Central memory CD8-positive, alpha-beta T cell (primary cell): ENCODE measurements at regions not wholly inside any gene's neighbourhood (a gene's known extent, or its start where the extent isn't known, plus 50 kb on each side); places are given as distances from the start of the nearest gene placed in this dataset.
A peak's percentile ranks its signal among the peaks of the same experiment; 100 is the strongest.

Experiments
- ATAC-seq: fragments of 150-1000 bp; cut with Tn5 transposase; replicated peaks from 2 replicates; pipeline ENCODE4 v1.10.0; 2022; ENCODE audit warnings: mild to moderate bottlenecking, moderate FRiP score, moderate number of reproducible peaks; ENCODE audit not compliant: poor library complexity, severe bottlenecking; ENCODE audit errors: extremely low read depth
- DNase-seq, 2 donors: peaks; one replicate each; pipeline ENCODE4 v3.0.0; 2021; ENCODE audit warnings: low spot score in 2 of 2
- H3K27ac Mint-ChIP-seq: one replicate; pipeline ENCODE4 v1.8.0; 2022; ENCODE audit warnings: low read depth, mild to moderate bottlenecking, moderate library complexity, mixed read lengths
- H3K27me3 Mint-ChIP-seq: one replicate; pipeline ENCODE4 v1.8.0; 2022; ENCODE audit warnings: mixed read lengths
- H3K36me3 Mint-ChIP-seq: one replicate; pipeline ENCODE4 v1.8.0; 2022; ENCODE audit warnings: mild to moderate bottlenecking, moderate library complexity, mixed read lengths; ENCODE audit not compliant: insufficient read depth
- H3K4me1 Mint-ChIP-seq: one replicate; pipeline ENCODE4 v1.8.0; 2022; ENCODE audit warnings: mixed read lengths
- H3K4me3 Mint-ChIP-seq: one replicate; pipeline ENCODE4 v1.8.0; 2022; ENCODE audit warnings: mild to moderate bottlenecking, moderate library complexity, mixed read lengths
- H3K9me3 Mint-ChIP-seq: one replicate; pipeline ENCODE4 v1.8.0; 2022; ENCODE audit warnings: mixed read lengths

DNA sequence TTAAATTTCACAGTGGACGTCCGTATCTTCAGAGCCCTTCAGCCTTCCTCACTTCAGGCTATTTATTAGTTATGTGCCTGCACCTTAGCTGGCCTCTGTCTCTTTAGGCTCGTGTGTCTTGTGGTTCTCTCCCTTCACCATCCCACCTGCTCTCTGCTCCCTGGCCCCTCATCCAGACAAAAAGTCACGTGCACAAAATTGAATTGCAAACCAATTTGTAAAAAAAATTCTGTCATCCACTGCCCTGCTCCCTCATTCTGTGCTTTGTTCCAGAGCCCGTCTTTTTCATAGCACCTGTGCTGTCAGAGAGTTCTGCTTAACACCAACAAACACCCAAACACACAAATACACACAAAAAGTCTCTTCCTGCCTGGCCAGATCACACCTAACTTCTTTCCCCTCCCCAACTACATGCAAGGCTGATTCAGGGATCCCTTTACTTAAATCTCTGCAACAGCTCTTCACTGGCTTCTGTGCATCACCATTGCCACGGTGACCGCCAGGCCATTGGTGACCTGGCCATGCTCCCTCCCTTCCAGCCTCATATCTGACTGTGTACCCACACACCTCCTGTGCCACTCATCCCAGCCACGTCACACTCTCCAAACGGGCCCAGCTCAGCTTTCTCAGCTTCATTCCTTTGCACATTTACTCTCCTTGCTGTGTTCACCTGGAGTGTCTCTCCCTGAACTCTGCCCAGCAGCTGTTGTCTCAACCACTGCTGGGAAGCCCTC lies 205.7 kb downstream of the TTC8 start:
- Mint-ChIP-seq H3K27me3 (peaks cover 57% of the 10 kb centered on the region), H3K27ac (no peak overlapping the region), H3K4me1 (no peaks in the 10 kb centered on the region), H3K4me3 (no peak overlapping the region), H3K9me3 (no peaks in the 10 kb centered on the region), H3K36me3 (no peaks in the 10 kb centered on the region)
- ATAC-seq (no peak), DNase-seq (no peak)

DNA sequence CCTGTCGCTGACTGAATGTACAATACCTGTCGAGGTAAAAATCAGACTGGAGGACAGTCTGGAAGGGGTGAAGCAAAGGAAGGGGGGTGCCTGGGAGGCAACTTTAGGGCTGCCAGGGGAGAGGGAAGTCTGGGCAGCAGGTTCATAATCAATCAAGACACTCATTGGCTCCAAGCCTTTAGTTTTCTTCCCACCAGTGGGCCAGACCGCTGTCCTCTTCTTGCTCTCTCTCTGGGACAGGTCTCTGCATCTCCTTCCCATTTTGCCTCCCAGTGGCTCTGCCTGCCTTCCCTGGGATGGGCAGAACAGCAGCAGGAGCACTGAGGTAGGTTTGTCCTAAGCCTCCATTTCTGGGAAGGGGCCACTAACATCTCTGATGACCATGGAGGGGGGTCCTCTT lies 206.5 kb downstream of the TTC8 start:
- Mint-ChIP-seq H3K27ac (no peak overlapping the region), H3K27me3 (peaks cover 62% of the 10 kb centered on the region), H3K36me3 (no peaks in the 10 kb centered on the region), H3K4me3 (no peak overlapping the region), H3K9me3 (no peaks in the 10 kb centered on the region), H3K4me1 (no peaks in the 10 kb centered on the region)
- no peak for DNase-seq
- no peak for ATAC-seq

DNA sequence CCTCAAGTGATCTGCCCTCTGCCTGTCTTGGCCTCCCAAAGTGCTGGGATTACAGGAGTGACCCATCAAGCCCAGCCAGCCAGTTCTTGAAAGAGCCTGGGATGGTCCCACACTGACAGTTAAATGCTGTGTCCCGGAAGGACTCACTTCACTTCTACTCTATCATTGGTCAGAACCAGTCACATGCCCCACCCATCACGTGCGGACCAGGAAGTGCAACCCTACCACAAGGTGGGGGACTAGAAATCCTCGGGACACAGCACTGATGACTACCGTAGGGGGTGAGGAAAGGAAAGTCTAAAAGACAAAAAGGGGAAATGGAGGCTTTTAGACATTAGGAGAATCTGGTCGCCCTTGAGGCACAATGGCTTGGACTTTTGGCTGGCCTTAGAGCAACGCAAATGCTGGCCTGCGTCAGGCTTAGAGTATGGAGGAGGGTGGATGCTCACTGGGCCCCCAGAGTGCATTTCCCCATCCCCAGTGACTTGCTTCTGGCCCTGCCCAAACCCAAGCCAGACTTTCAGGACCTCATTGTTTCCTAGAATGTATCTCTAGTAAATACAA lies 207.7 kb downstream of the TTC8 start:
- no peak for DNase-seq
- no peak for ATAC-seq
- no peaks in the 10 kb centered on the region for H3K36me3 Mint-ChIP-seq
- H3K9me3 Mint-ChIP-seq = no peaks in the 10 kb centered on the region
- peaks cover 74% of the 10 kb centered on the region for H3K27me3 Mint-ChIP-seq
- no peaks in the 10 kb centered on the region for H3K4me1 Mint-ChIP-seq
- H3K27ac Mint-ChIP-seq = no peak overlapping the region
- H3K4me3 Mint-ChIP-seq = no peak overlapping the region

DNA sequence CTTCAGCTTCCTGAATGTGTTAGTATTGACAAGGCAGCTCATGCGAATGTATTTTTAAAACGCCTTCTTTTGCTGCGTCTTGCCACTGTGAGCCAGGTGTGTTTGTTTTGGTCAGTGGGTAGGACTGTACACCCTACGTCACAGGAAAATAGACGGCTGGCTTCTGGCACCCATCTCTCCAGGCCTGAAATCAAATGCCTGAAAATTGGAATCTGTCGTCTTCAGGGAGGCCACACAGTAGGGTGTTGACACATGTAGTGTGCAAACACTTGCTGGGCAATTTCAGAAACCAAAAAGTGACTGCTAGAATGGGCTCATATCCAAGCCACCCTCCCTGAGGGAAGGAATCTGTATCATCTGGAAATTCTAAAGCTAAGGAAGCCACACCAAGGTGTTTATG lies 209.3 kb downstream of the TTC8 start:
- Mint-ChIP-seq H3K4me3 (no peak overlapping the region), H3K27ac (no peak overlapping the region), H3K36me3 (no peaks in the 10 kb centered on the region), H3K4me1 (no peaks in the 10 kb centered on the region), H3K9me3 (no peaks in the 10 kb centered on the region), H3K27me3 (peaks cover 82% of the 10 kb centered on the region)
- ATAC-seq = no peak
- DNase-seq = no peak

DNA sequence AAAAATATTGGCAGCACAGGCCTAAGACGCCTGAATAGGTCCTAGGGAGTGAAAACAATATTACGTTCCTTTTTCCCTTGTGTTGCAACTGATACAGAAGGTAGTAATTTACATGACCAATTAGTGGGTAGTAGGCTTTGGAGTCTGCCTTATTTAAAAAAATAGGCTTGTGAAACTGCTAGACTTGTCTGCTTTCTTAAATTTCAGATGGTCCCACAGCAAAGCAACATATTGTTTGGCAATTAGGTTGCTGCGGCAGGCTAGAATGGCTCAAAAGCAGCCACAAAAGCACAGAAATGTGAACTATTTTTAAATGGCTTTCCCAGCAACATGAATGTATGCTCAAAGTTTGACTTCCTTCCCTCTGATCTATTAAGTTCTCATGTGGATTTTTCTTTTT lies 211.9 kb downstream of the TTC8 start:
- DNase-seq (no peak), ATAC-seq (no peak)
- H3K36me3 Mint-ChIP-seq = no peaks in the 10 kb centered on the region
- peaks cover 75% of the 10 kb centered on the region for H3K27me3 Mint-ChIP-seq
- no peak overlapping the region for H3K4me3 Mint-ChIP-seq
- H3K27ac Mint-ChIP-seq = no peak overlapping the region
- H3K4me1 Mint-ChIP-seq = peaks cover 7% of the 10 kb centered on the region
- H3K9me3 Mint-ChIP-seq = no peaks in the 10 kb centered on the region

DNA sequence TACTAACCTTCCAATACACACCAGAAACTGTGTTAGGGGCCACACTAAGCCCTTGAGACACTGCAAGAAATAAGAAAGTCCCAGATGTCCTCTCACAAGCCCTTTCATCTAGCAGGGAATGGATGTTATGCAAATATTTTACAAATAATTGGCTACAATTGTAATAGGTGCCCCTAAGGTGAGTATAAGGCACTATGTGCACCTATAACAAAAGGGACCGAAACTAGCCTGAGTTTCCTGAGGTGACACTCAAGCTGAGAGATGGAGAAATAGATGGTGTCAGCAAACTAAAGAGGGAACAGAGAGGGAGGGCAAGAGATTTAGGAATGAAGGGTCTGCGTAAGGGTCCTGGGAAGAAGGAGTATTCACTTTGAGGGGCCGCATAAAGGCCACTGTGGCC lies 212.6 kb downstream of the TTC8 start:
- H3K36me3 Mint-ChIP-seq = no peaks in the 10 kb centered on the region
- H3K27ac Mint-ChIP-seq = no peak overlapping the region
- H3K9me3 Mint-ChIP-seq = no peaks in the 10 kb centered on the region
- DNase-seq (no peak), ATAC-seq (no peak)
- no peak overlapping the region for H3K4me3 Mint-ChIP-seq
- H3K4me1 Mint-ChIP-seq = peaks cover 7% of the 10 kb centered on the region
- peaks cover 71% of the 10 kb centered on the region for H3K27me3 Mint-ChIP-seq

DNA sequence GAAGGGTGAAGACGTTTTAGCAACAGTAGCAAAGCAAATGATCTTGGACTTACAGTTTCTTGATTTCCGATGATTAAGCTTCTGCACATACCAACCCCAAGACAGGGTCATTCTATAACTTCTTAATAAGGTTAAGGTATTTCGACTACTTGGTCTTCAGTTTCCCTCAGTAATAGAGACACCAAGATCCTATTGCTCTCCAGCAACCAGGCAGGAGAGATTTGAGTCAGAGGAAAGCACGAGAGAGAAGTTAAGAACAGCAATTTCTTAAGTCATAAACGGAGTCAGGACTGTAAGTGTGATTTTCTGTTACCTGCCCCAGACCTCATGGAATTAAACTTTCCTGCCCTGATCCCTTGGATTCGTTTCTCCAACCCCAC lies 215.6 kb downstream of the TTC8 start:
- DNase-seq (no peak), ATAC-seq (no peak)
- peaks cover 1% of the 10 kb centered on the region for H3K36me3 Mint-ChIP-seq
- H3K9me3 Mint-ChIP-seq = no peaks in the 10 kb centered on the region
- no peak overlapping the region for H3K27ac Mint-ChIP-seq
- H3K27me3 Mint-ChIP-seq = peaks cover 76% of the 10 kb centered on the region
- H3K4me1 Mint-ChIP-seq = peaks cover 7% of the 10 kb centered on the region
- H3K4me3 Mint-ChIP-seq = no peak overlapping the region

DNA sequence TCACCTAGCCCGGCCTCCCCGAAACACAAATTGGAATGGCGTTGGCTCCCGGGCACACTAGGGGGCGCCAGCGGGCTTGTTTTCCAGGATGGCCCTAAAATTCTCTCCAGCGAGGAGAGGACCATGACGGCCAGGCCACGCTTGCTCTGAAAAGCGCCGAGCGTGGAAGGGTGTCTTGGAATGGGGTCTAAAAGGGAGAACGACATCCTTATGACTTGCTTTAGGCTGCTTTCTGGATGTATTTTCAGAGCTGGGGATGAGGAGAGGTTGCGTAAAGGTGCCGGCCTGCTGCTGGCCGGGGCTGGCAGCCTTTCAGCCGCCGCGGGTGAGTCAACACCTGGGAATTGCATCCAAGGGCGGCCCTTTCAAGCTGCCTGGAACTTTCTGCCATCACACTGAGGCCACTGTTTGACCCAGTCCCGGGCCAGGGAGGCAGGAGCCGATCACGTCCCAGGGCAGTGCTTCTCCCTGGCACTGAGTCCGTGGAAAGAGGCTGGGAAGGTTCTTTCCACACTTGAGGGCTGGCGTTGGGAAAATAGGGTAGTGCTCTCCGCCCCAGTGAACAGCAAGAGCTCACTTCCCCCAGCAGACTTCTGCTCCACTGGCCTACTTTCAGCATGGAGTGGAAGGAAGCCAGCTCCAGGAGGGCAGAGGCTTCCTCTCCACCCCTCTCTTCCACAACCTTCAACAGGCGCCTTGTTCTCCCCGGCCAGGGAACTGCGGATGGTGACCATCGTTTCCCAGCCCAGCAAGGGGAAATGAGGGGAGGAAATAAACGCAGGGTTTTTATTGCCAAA lies 216.2 kb downstream of the TTC8 start:
- no peak for ATAC-seq
- DNase-seq = peak; percentile 53 to 76
- no peaks in the 10 kb centered on the region for H3K9me3 Mint-ChIP-seq
- H3K4me3 Mint-ChIP-seq = no peak overlapping the region
- H3K4me1 Mint-ChIP-seq = peaks cover 7% of the 10 kb centered on the region
- peaks cover 70% of the 10 kb centered on the region for H3K27me3 Mint-ChIP-seq
- H3K27ac Mint-ChIP-seq = no peak overlapping the region
- H3K36me3 Mint-ChIP-seq = peaks cover 1% of the 10 kb centered on the region

DNA sequence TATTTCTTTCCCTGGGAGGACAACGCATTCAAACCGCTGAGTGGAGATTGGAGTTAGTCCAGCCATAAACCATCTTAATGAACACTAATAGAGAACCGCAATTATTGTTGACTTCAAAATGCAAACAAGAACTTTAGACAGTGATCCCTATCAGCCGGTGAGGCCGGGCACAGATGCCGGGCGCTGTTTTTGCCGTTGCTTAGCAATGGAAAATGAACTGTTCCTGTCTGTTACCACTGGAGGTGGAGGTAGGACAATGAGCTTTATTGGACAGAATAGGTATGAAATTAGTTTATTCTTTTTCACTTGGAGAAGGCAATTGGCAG lies 216.8 kb downstream of the TTC8 start:
- Mint-ChIP-seq H3K4me1 (peaks cover 7% of the 10 kb centered on the region), H3K36me3 (peaks cover 1% of the 10 kb centered on the region), H3K4me3 (no peak overlapping the region), H3K27me3 (peaks cover 67% of the 10 kb centered on the region), H3K9me3 (no peaks in the 10 kb centered on the region), H3K27ac (no peak overlapping the region)
- ATAC-seq (no peak), DNase-seq (no peak)

DNA sequence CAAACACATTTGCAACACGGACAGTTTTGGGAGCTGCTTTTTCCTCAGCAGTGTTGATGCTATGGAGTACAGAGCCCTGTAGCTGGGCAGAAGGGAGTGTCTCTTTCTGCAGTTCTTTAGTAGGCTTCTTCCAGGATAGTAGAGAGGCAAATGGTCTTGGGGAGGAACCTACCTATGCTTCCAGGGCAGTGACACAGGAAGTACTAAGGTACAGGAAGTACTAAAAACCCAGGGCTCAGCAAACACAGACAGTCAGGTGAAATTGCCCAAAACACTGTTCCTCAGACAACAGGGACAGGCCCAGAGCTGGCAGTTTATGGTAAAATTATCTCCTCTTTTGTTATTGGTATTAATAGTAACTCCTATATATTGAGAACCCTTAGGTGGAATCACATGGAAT lies 217.6 kb downstream of the TTC8 start:
- no peak for ATAC-seq
- Mint-ChIP-seq H3K36me3 (peaks cover 1% of the 10 kb centered on the region), H3K27me3 (peaks cover 67% of the 10 kb centered on the region)

DNA sequence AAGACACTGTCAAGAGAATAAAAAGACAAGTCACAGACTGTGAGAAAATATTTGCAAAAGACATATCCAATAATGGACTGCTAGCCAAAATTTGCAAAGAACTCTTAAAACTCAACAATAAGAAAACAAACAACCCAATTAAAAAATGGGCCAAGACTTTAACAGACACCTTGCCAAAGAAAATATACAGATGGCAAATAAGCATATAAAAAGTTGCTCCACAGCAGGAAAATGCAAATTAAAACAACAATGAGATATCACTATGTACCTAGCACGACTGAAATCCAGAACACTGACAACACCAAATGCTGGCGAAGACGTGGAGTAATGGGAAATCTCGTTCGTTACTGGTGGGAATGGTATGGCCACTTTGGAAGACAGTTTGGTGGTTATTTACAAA lies 228.9 kb downstream of the TTC8 start:
- Mint-ChIP-seq H3K36me3 (no peaks in the 10 kb centered on the region), H3K4me3 (no peak overlapping the region), H3K9me3 (peaks cover 6% of the 10 kb centered on the region), H3K4me1 (no peaks in the 10 kb centered on the region), H3K27me3 (peaks cover 6% of the 10 kb centered on the region), H3K27ac (no peak overlapping the region)
- DNase-seq (no peak), ATAC-seq (no peak)

More for the DNA sequence above, 217.6 kb downstream of the TTC8 start:
- H3K9me3 Mint-ChIP-seq = no peaks in the 10 kb centered on the region
- peaks cover 7% of the 10 kb centered on the region for H3K4me1 Mint-ChIP-seq
- H3K27ac Mint-ChIP-seq = no peak overlapping the region
- DNase-seq = no peak
- no peak overlapping the region for H3K4me3 Mint-ChIP-seq

DNA sequence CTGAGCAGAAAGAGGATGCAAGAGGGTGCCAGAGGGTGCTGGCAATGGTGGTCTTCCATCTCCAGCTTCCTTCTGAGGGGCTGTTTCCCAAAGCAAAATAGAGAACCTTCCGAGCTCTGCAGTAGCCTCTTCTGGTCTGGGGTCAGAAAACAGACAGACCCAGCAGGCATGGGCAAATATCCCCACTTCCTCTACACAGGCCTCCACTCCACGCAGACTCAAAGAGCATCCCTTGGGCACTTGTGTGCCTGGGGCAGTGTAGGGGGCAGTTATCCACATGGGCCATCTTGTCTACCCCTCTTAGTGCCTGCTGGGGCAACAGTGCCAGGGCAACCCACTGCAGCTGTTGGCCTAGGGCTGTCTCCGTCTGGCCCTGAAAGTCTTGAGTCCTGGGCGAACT lies 231.9 kb downstream of the TTC8 start:
- H3K27me3 Mint-ChIP-seq = no peaks in the 10 kb centered on the region
- no peaks in the 10 kb centered on the region for H3K4me1 Mint-ChIP-seq
- no peak for ATAC-seq

DNA sequence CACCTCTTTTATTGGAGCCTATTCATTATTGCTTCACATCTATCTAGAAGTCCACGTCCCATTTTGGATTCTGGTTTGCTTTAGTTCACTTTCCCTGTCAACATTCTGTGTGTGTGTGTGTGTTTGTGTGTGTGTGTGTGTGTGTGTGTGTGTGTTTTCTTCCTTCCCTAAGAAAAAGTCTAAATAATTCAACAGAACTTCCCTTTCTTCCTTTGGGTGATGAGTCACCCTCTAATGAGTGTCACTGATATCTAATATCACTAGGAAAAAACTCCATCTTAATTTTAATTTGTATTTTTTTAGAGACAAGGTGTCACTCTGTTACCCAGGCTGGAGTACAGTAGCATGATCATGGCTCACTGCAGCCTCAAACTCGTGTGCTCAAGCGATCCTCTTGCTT lies 234.2 kb downstream of the TTC8 start:
- ATAC-seq = no peak
- no peak for DNase-seq
- no peak overlapping the region for H3K4me3 Mint-ChIP-seq

More for the DNA sequence above, 231.9 kb downstream of the TTC8 start:
- no peak for DNase-seq
- no peaks in the 10 kb centered on the region for H3K36me3 Mint-ChIP-seq
- H3K4me3 Mint-ChIP-seq = no peak overlapping the region
- H3K27ac Mint-ChIP-seq = no peak overlapping the region
- peaks cover 6% of the 10 kb centered on the region for H3K9me3 Mint-ChIP-seq

More for the DNA sequence above, 234.2 kb downstream of the TTC8 start:
- Mint-ChIP-seq H3K27ac (no peak overlapping the region), H3K4me1 (no peaks in the 10 kb centered on the region), H3K36me3 (no peaks in the 10 kb centered on the region), H3K9me3 (peaks cover 6% of the 10 kb centered on the region), H3K27me3 (peaks cover 10% of the 10 kb centered on the region)
